Kidney (tissue), 13 donors: ENCODE measurements at regions not wholly inside any gene's neighbourhood (a gene's known extent, or its start where the extent isn't known, plus 50 kb on each side); places are given as distances from the start of the nearest gene placed in this dataset.

ENCODE experiments used
- DNase-seq, 5 donors: peaks; one replicate each; pipeline ENCODE4 v3.0.0-alpha.2; 2013 to 2020
- FAIRE-seq: peaks from 2 replicates; lab custom pipeline; 2012; peaks lifted over from hg19 to GRCh38; lab: Jason Lieb, UNC
- H3K27ac ChIP-seq, 2 donors: one replicate each; pipeline ENCODE4 v1.7.0; 2013; ENCODE audit warnings: low read depth in 2 of 2, low read length in 2 of 2, inconsistent platforms in 1 of 2
- H3K27me3 ChIP-seq: one replicate; pipeline ENCODE4 v1.7.1; 2013; ENCODE audit warnings: low read length, inconsistent platforms; ENCODE audit not compliant: control insufficient read depth, insufficient read depth
- H3K36me3 ChIP-seq, 3 donors: one replicate each; pipeline versions ENCODE4 v1.7.0 to v1.7.1; 2013; ENCODE audit warnings: low read length in 3 of 3, control low read depth in 1 of 3, inconsistent platforms in 1 of 3; ENCODE audit not compliant: insufficient read depth in 3 of 3, control insufficient read depth in 2 of 3
- H3K4me1 ChIP-seq, 3 donors: one replicate each; pipeline versions ENCODE4 v1.7.0 to v1.7.1; 2013; ENCODE audit warnings: low read length in 3 of 3, inconsistent platforms in 1 of 3, low read depth in 1 of 3; ENCODE audit not compliant: control insufficient read depth in 2 of 3, insufficient read depth in 2 of 3
- H3K4me3 ChIP-seq, 3 donors: one replicate each; pipeline versions ENCODE4 v1.7.0 to v1.8.1; 2013; ENCODE audit warnings: low read length in 3 of 3, control low read depth in 1 of 3, inconsistent platforms in 1 of 3
- H3K9ac ChIP-seq, 3 donors: one replicate each; pipeline versions ENCODE4 v1.7.0 to v1.7.1; 2013; ENCODE audit warnings: low read length in 3 of 3, control low read depth in 1 of 3, inconsistent platforms in 1 of 3
- H3K9me3 ChIP-seq, 3 donors: one replicate each; pipeline versions ENCODE4 v1.7.0 to v1.7.1; 2013; ENCODE audit warnings: low read length in 3 of 3, control low read depth in 1 of 3, inconsistent platforms in 1 of 3; ENCODE audit not compliant: control insufficient read depth in 2 of 3, insufficient read depth in 1 of 3
- intact Hi-C: fragments of 100-400 bp; cut with DNase I; formaldehyde crosslinking; loops from one replicate; pipeline ENCODE4 v1.11.1; 2022
- TF ChIP-seq, protein P1 (sequence below): IDR thresholded peaks from 3 replicates; pipeline ENCODE4 v1.5.1; 2012; ENCODE audit warnings: mild to moderate bottlenecking, moderate library complexity, borderline replicate concordance; ENCODE audit not compliant: insufficient read depth; ENCODE audit errors: extremely low read depth
- donor health status: control.
- donor health status: control.
- donor health status: control.
- donor health status: control.
- donor health status: control.
- donor health status: DM: yes; HTN: yes; CAD: no.
- donor health status: Normal renal cell carcinoma (clear cell type).

DNA sequence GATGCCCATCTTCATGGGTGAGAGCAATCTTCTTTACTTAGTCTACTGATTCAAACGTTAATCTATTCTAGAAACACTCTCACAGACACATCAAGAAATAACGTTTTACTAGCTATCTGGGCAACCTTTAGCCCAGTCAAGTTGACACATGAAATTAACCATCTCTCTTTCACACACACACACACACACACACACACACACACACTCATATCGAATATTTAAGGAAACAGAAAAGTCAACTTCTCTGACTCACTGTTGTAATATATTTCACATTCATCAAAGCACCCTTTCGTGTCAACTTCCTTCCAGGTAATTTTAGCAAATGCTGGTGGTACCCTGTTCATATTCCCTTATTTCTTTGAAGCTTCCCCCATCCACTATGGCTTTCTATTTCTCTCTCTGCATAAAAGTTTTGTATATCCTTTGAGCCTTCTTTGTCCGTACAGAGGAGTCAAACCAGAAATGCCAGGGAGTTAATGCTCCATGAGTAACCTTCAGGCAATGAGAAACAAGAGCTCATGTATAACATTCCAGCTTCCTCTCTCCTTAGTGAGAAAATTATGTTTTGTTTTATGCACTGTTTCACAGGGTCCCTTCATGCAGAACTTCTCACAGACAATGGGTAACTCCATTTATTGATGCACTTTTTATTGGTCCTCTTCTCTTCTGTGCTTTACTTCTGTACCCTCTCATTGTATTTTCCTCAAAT lies 335.5 kb upstream of the CBLB start:
- intact Hi-C loops, result no loop called here
- peaks cover 0 to 4% (median 3%) of the 10 kb centered on the region in 3 donors for H3K4me1 ChIP-seq
- no peak overlapping the region for H3K4me3 ChIP-seq
- H3K9ac ChIP-seq, result no peak overlapping the region
- no peaks in the 10 kb centered on the region for H3K27me3 ChIP-seq
- H3K27ac ChIP-seq, result no peak overlapping the region
- no peaks in the 10 kb centered on the region for H3K36me3 ChIP-seq
- no peaks in the 10 kb centered on the region for H3K9me3 ChIP-seq
- DNase-seq (peak in 3 of 5 donors; percentile 28 to 86 (median 82)), FAIRE-seq (no peak)
- TF ChIP-seq, protein P1, sequence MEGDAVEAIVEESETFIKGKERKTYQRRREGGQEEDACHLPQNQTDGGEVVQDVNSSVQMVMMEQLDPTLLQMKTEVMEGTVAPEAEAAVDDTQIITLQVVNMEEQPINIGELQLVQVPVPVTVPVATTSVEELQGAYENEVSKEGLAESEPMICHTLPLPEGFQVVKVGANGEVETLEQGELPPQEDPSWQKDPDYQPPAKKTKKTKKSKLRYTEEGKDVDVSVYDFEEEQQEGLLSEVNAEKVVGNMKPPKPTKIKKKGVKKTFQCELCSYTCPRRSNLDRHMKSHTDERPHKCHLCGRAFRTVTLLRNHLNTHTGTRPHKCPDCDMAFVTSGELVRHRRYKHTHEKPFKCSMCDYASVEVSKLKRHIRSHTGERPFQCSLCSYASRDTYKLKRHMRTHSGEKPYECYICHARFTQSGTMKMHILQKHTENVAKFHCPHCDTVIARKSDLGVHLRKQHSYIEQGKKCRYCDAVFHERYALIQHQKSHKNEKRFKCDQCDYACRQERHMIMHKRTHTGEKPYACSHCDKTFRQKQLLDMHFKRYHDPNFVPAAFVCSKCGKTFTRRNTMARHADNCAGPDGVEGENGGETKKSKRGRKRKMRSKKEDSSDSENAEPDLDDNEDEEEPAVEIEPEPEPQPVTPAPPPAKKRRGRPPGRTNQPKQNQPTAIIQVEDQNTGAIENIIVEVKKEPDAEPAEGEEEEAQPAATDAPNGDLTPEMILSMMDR, result no peak

DNA sequence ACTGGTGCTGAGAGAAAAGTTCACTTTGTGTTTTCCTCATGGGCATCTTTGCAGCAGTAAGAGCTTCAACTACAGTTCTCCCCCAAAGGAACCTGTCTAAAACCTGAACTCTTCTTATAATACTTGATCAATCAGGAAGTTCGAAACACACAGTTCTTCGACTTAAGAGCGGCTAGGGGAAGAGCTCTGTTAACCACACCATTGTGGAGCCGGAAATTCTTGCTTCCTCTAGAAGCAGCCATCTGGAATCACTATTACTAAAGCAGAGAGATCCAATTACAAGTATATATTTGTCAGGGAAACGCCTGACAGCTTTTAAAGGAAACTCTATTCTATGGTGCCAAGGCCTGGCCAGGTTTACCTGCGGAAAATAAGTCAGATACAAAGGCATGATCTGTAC lies 337.3 kb upstream of the CBLB start:
- FAIRE-seq (no peak), DNase-seq (peak in 3 of 5 donors; percentile 48 to 90 (median 90))
- intact Hi-C loops, result no loop called here
- Histone ChIP-seq H3K36me3 (no peaks in the 10 kb centered on the region), H3K27ac (no peak overlapping the region), H3K4me3 (no peak overlapping the region), H3K9me3 (no peaks in the 10 kb centered on the region), H3K4me1 (peaks cover 0 to 4% (median 3%) of the 10 kb centered on the region in 3 donors), H3K27me3 (no peaks in the 10 kb centered on the region), H3K9ac (no peak overlapping the region)
- TF ChIP-seq, protein P1, result no peak

- Histone ChIP-seq H3K36me3 (no peaks in the 10 kb centered on the region), H3K27ac (no peak overlapping the region), H3K9me3 (no peaks in the 10 kb centered on the region), H3K27me3 (no peaks in the 10 kb centered on the region), H3K4me1 (peaks cover 0 to 4% (median 3%) of the 10 kb centered on the region in 3 donors), H3K4me3 (no peak overlapping the region), H3K9ac (no peak overlapping the region)
- DNase-seq, result no peak
- intact Hi-C loops, result no loop called here
- TF ChIP-seq, protein P1, result no peak
- FAIRE-seq, result peak; percentile 51
Measured at GRCh38 chr3:106206613-106207012, 337.8 kb upstream of the CBLB start.
